H1 (cell line): ENCODE measurements at regions not wholly inside any gene's neighbourhood (a gene's known extent, or its start where the extent isn't known, plus 50 kb on each side); places are given as distances from the start of the nearest gene placed in this dataset.

Experiments
- CTCF ChIA-PET: fragments of 300-600 bp; sonication (Branson Sonifier 250); formaldehyde crosslinking; loops from one replicate; lab custom pipeline; 2021; ENCODE audit not compliant: partially characterized antibody; lab: Charles Lee
- POLR2A ChIA-PET: fragments of 300-600 bp; sonication (Branson Sonifier 250); formaldehyde crosslinking; loops from one replicate; lab custom pipeline; 2021; ENCODE audit warnings: inconsistent platforms; ENCODE audit not compliant: partially characterized antibody; lab: Charles Lee
- DNase-seq, 2 experiments: peaks; one replicate each; pipeline versions ENCODE4 v3.0.0 to v3.0.0-alpha.2; 2010 to 2022; ENCODE audit warnings: low spot score in 2 of 2, low read depth in 1 of 2, mixed read lengths in 1 of 2
- FAIRE-seq: peaks from 2 replicates; lab custom pipeline; 2011; peaks lifted over from hg19 to GRCh38; lab: Jason Lieb, UNC
- H2AFZ ChIP-seq: 2 replicates; pipeline ENCODE4 v1.8.1; 2012; ENCODE audit warnings: low read length, inconsistent platforms
- H2AK5ac ChIP-seq: 2 replicates; pipeline ENCODE4 v1.6.1; 2013; ENCODE audit warnings: low read depth, low read length
- H2BK120ac ChIP-seq: replicated peaks from 2 replicates; pipeline ENCODE3; 2013; ENCODE audit warnings: low read depth, low read length, inconsistent platforms
- H2BK12ac ChIP-seq: 2 replicates; pipeline ENCODE4 v1.6.1; 2013; ENCODE audit warnings: low read depth, low read length
- H2BK15ac ChIP-seq: 2 replicates; pipeline ENCODE4 v1.6.1; 2013; ENCODE audit warnings: low read length
- H2BK20ac ChIP-seq: 2 replicates; pipeline ENCODE4 v1.6.1; 2013; ENCODE audit warnings: low read length
- H2BK5ac ChIP-seq: 2 replicates; pipeline ENCODE4 v1.6.1; 2013; ENCODE audit warnings: low read depth, low read length
- H3K14ac ChIP-seq: 2 replicates; pipeline ENCODE4 v1.6.1; 2013; ENCODE audit warnings: inconsistent platforms; ENCODE audit not compliant: insufficient read length
- H3K18ac ChIP-seq: 2 replicates; pipeline ENCODE4 v1.6.1; 2013; ENCODE audit warnings: low read length; ENCODE audit errors: extremely low read depth
- H3K23ac ChIP-seq: 2 replicates; pipeline ENCODE4 v1.6.1; 2013; ENCODE audit warnings: inconsistent platforms; ENCODE audit not compliant: insufficient read length
- H3K23me2 ChIP-seq: 2 replicates; pipeline ENCODE4 v1.6.1; 2013; ENCODE audit warnings: low read depth, low read length
- H3K27ac ChIP-seq: 2 replicates; pipeline ENCODE4 v1.6.1; 2011; ENCODE audit warnings: low read depth, low read length, inconsistent platforms
- H3K27me3 ChIP-seq, 4 experiments: replicated peaks in 1 of 4; 1 replicate in 1 of 4; 2 replicates in 3 of 4; pipeline versions ENCODE4 v1.6.1 to v1.8.1; 2011 to 2013; ENCODE audit warnings: low read length in 3 of 4, mild to moderate bottlenecking in 3 of 4, inconsistent platforms in 2 of 4, mixed read lengths in 2 of 4, moderate library complexity in 1 of 4; ENCODE audit not compliant: control insufficient read depth in 3 of 4, insufficient read depth in 3 of 4; ENCODE audit errors: extremely low read depth in 1 of 4
- H3K36me3 ChIP-seq, 4 experiments: 2 replicates each; pipeline versions ENCODE4 v1.6.1 to v1.8.1; 2011 to 2013; ENCODE audit warnings: mild to moderate bottlenecking in 4 of 4, low read length in 3 of 4, moderate library complexity in 2 of 4, control low read depth in 1 of 4, inconsistent platforms in 1 of 4; ENCODE audit not compliant: insufficient read depth in 4 of 4, control insufficient read depth in 2 of 4
- H3K4ac ChIP-seq: replicated peaks from 2 replicates; pipeline ENCODE3; 2013; ENCODE audit warnings: low read length, low read depth, mixed read lengths, inconsistent platforms; ENCODE audit not compliant: insufficient read length
- H3K4me1 ChIP-seq, 4 experiments: replicated peaks in 1 of 4; 1 replicate in 1 of 4; 2 replicates in 3 of 4; pipeline versions ENCODE4 v1.6.1 to v1.8.1; 2011 to 2013; ENCODE audit warnings: low read length in 3 of 4, inconsistent platforms in 2 of 4, mixed read lengths in 1 of 4; ENCODE audit not compliant: insufficient read depth in 4 of 4, control insufficient read depth in 3 of 4
- H3K4me2 ChIP-seq, 2 experiments: 2 replicates each; pipeline versions ENCODE4 v1.6.1 to v1.8.1; 2011 to 2013; ENCODE audit warnings: low read depth in 2 of 2, low read length in 2 of 2, control low read depth in 1 of 2, inconsistent platforms in 1 of 2, mild to moderate bottlenecking in 1 of 2; ENCODE audit not compliant: insufficient read depth in 1 of 2
- H3K4me3 ChIP-seq, 4 experiments: fragments of 200-600, 300-600 bp in 1 of 4; sonication (generic), shearing (Covaris generic), sonication (Bioruptor Twin) in 1 of 4; 2 replicates each; pipeline versions ENCODE4 v1.5.1 to v1.8.1; 2011 to 2016; ENCODE audit warnings: low read length in 4 of 4, low read depth in 3 of 4, control low read depth in 2 of 4, inconsistent platforms in 2 of 4, mild to moderate bottlenecking in 2 of 4, mixed read lengths in 1 of 4, moderate library complexity in 1 of 4; ENCODE audit not compliant: insufficient read depth in 2 of 4; ENCODE audit errors: extremely low read depth in 1 of 4
- H3K56ac ChIP-seq: replicated peaks from 2 replicates; pipeline ENCODE3; 2013; ENCODE audit warnings: low read depth, mild to moderate bottlenecking, mixed read lengths, low read length, inconsistent platforms; ENCODE audit not compliant: insufficient read length
- H3K79me1 ChIP-seq: 2 replicates; pipeline ENCODE4 v1.6.1; 2013; ENCODE audit warnings: low read depth, low read length, control low read depth
- H3K79me2 ChIP-seq, 2 experiments: 2 replicates each; pipeline versions ENCODE4 v1.6.1 to v1.8.1; 2012 to 2013; ENCODE audit warnings: low read length in 2 of 2, mild to moderate bottlenecking in 2 of 2, inconsistent platforms in 1 of 2; ENCODE audit not compliant: insufficient read depth in 2 of 2, control insufficient read depth in 1 of 2
- H3K9ac ChIP-seq, 4 experiments: replicated peaks in 1 of 4; 1 replicate in 1 of 4; 2 replicates in 3 of 4; pipeline versions ENCODE4 v1.6.1 to v1.8.1; 2011 to 2013; ENCODE audit warnings: low read depth in 3 of 4, low read length in 3 of 4, control low read depth in 2 of 4, mild to moderate bottlenecking in 2 of 4, moderate library complexity in 2 of 4, inconsistent platforms in 1 of 4; ENCODE audit errors: extremely low read depth in 1 of 4
- H3K9me3 ChIP-seq, 2 experiments: 2 replicates each; pipeline versions ENCODE4 v1.6.1 to v1.8.1; 2012 to 2013; ENCODE audit warnings: mild to moderate bottlenecking in 2 of 2, moderate library complexity in 2 of 2, control low read depth in 1 of 2, inconsistent platforms in 1 of 2, low read depth in 1 of 2, low read length in 1 of 2, mixed read lengths in 1 of 2; ENCODE audit not compliant: insufficient read depth in 2 of 2
- H4K20me1 ChIP-seq, 2 experiments: replicated peaks in 1 of 2; 2 replicates each; pipeline versions ENCODE3 to v1.8.1; 2011 to 2013; ENCODE audit warnings: inconsistent platforms in 2 of 2, low read length in 2 of 2, mild to moderate bottlenecking in 1 of 2; ENCODE audit not compliant: insufficient read depth in 2 of 2, control insufficient read depth in 1 of 2
- H4K5ac ChIP-seq: 2 replicates; pipeline ENCODE4 v1.6.1; 2013; ENCODE audit warnings: low read length, low read depth, mixed read lengths, inconsistent platforms; ENCODE audit not compliant: insufficient read length
- H4K8ac ChIP-seq: 2 replicates; pipeline ENCODE4 v1.8.0; 2013; ENCODE audit warnings: mild to moderate bottlenecking, moderate library complexity, low read length, inconsistent platforms; ENCODE audit not compliant: insufficient read depth; ENCODE audit errors: extremely low read depth
- H4K91ac ChIP-seq: replicated peaks from 2 replicates; pipeline ENCODE3; 2013; ENCODE audit warnings: low read length, mixed read lengths, inconsistent platforms; ENCODE audit not compliant: insufficient read length
- BRCA1 ChIP-seq: IDR thresholded peaks from 2 replicates; pipeline ENCODE4 v1.6.1; 2012; ENCODE audit warnings: low read depth, low read length, improper control_type of control experiment
- CTBP2 ChIP-seq: IDR thresholded peaks from 2 replicates; pipeline ENCODE4 v1.7.0; 2011; ENCODE audit warnings: borderline replicate concordance, mild to moderate bottlenecking, moderate library complexity, mixed read lengths, low read length; ENCODE audit not compliant: insufficient read depth, insufficient read length
- EZH2 ChIP-seq: fragments of 200-600 bp; sonication (generic); IDR thresholded peaks from 2 replicates; pipeline ENCODE4 v1.7.1; 2012; ENCODE audit warnings: low read depth, mild to moderate bottlenecking, moderate library complexity, low read length, inconsistent platforms; ENCODE audit not compliant: severe bottlenecking
- FOSL1 ChIP-seq: IDR thresholded peaks from 2 replicates; pipeline ENCODE4 v1.6.1; 2011; ENCODE audit warnings: mild to moderate bottlenecking, low read depth, low read length, moderate library complexity; ENCODE audit not compliant: insufficient read depth
- HDAC2 ChIP-seq, 2 experiments: fragments of 300-600 bp in 1 of 2; sonication (generic) in 1 of 2; IDR thresholded peaks; 2 replicates each; pipeline ENCODE4 v1.6.1; 2011 to 2012; ENCODE audit warnings: low read depth in 2 of 2, low read length in 2 of 2, mild to moderate bottlenecking in 2 of 2, moderate library complexity in 2 of 2, borderline replicate concordance in 1 of 2, inconsistent platforms in 1 of 2
- KDM1A ChIP-seq: fragments of 200-600, 300-600 bp; sonication (generic); IDR thresholded peaks from 2 replicates; pipeline ENCODE4 v1.7.1; 2016; ENCODE audit warnings: mild to moderate bottlenecking, low read length, borderline replicate concordance
- PHF8 ChIP-seq: fragments of 200-600 bp; sonication (generic); conservative IDR thresholded peaks from 2 replicates; pipeline ENCODE4 v1.7.1; 2012; ENCODE audit warnings: low read depth, mild to moderate bottlenecking, inconsistent platforms, low read length, moderate library complexity
- POLR2AphosphoS5 ChIP-seq: IDR thresholded peaks from 2 replicates; pipeline ENCODE4 v1.6.1; 2011; ENCODE audit warnings: low read depth, low read length
- WGBS, 2 experiments: shearing (Covaris generic) in 1 of 2; methylation state at CpG; one replicate each; pipeline versions ENCODE4 v1.1.6 to v1.1.7; 2013 to 2015; ENCODE audit warnings: low lambda C conversion rate in 2 of 2, mixed read lengths in 2 of 2, inconsistent platforms in 1 of 2, low coverage in 1 of 2, missing lambda C conversion rate in 1 of 2; ENCODE audit not compliant: insufficient replicate concordance in 2 of 2, insufficient coverage in 1 of 2, insufficient read length in 1 of 2; ENCODE audit errors: extremely low coverage in 1 of 2, missing lambda C conversion rate in 1 of 2; 5-methylcytosine and 5-hydroxymethylcytosine counted together

GRCh38 chr11:94681140-94681539 is 87.0 kb upstream of the AMOTL1 start:
- Histone ChIP-seq H2AK5ac (no peak overlapping the region), H3K4me3 (no peak overlapping the region), H3K56ac (no peak overlapping the region), H4K5ac (no peak overlapping the region), H3K27me3 (no peaks in the 10 kb centered on the region; a peak in 1 of 7 replicates), H3K14ac (no peak overlapping the region), H4K20me1 (no peaks in the 10 kb centered on the region), H3K79me1 (no peaks in the 10 kb centered on the region), H3K4me1 (peaks cover 0 to 4% (median 0%) of the 10 kb centered on the region in 4 experiments; a peak in 1 of 7 replicates), H2AFZ (no peak overlapping the region), H3K23me2 (no peaks in the 10 kb centered on the region), H2BK120ac (no peak overlapping the region), H2BK15ac (no peak overlapping the region), H3K79me2 (no peaks in the 10 kb centered on the region), H3K27ac (no peak overlapping the region), H4K91ac (no peak overlapping the region), H3K9me3 (no peaks in the 10 kb centered on the region; a peak in 1 of 4 replicates), H3K36me3 (no peaks in the 10 kb centered on the region), H2BK12ac (no peak overlapping the region), H3K4me2 (no peak overlapping the region), H3K4ac (no peak overlapping the region), H3K18ac (no peak overlapping the region), H3K9ac (no peak overlapping the region), H4K8ac (no peak overlapping the region), H2BK20ac (no peak overlapping the region), H3K23ac (no peak overlapping the region), H2BK5ac (no peak overlapping the region)
- POLR2A ChIA-PET = interaction anchor here (17.2 kb wide), 1 partner anchor 25 kb away, joined by 167 read pairs; no protein-coding TSS in a partner anchor
- FAIRE-seq (no peak), DNase-seq (no peak)
- CTCF ChIA-PET = interaction anchor here (0.8 to 3.1 kb wide), 2 partner anchors 27 to 59 kb away, joined by 3 to 17 read pairs; no protein-coding TSS in a partner anchor
- TF ChIP-seq KDM1A (no peak), BRCA1 (no peak), EZH2 (no peak), HDAC2 (IDR thresholded peaks at IDR 0.05; ENCODE audit: borderline replicate concordance in 1 of 2, low read depth in 2 of 2, low read length in 2 of 2) (no peak), PHF8 (no peak), FOSL1 (no peak), CTBP2 (no peak), POLR2AphosphoS5 (no peak)
- WGBS, 2 experiments = no CpG with 5 or more reads among the region's 1 CpG
